ENCODE measurements at regions not wholly inside any gene's neighbourhood (a gene's known extent, or its start where the extent isn't known, plus 50 kb on each side); places are given as distances from the start of the nearest gene placed in this dataset.

DNA sequence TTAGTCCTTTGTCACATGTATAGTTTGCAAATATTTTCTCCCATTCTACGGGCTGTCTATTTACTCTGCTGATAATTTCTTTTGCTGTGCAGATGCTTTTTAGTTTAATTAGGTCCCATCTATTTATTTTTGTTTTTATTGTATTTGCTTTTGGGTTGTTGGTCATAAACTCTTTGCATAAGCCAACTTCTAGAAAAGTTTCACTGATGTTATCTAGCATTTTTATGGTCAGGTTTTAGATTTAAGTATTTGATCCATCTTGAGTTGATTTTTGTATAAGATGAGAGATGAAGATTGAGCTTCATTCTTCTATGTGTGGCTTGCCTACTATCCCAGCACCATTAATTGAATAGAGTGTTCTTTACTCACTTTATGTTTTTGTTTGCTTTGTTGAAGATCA, 1008.4 kb upstream of the ATXN7L3B start:
- Histone ChIP-seq H3K27ac (ENCODE audit: low read depth, low read length) (no peak overlapping the region), H3K4me3 (ENCODE audit: low read length) (no peak overlapping the region), H3K27me3 (ENCODE audit: control insufficient read depth, low read length) (no peaks in the 10 kb centered on the region), H3F3A (ENCODE audit: control insufficient read depth, insufficient read depth) (no peaks in the 10 kb centered on the region), H3K9me3 (ENCODE audit: control insufficient read depth, insufficient read depth, low read length) (no peaks in the 10 kb centered on the region), H3K4me2 (ENCODE audit: low read length) (no peak overlapping the region), H3K9me2 (replicated peaks; ENCODE audit: control insufficient read depth, low read length) (no peaks in the 10 kb centered on the region), H3K79me2 (ENCODE audit: control insufficient read depth, low read length) (no peaks in the 10 kb centered on the region), H4K20me1 (ENCODE audit: control insufficient read depth, insufficient read depth, low read depth, low read length) (no peaks in the 10 kb centered on the region), H3K36me3 (ENCODE audit: control insufficient read depth, low read length) (no peaks in the 10 kb centered on the region), H3K4me1 (ENCODE audit: control insufficient read depth, low read length) (no peaks in the 10 kb centered on the region)
- TF ChIP-seq EZH2phosphoT487 (IDR thresholded peaks at IDR 0.05; ENCODE audit: borderline replicate concordance, low read length) = no peak
- TF ChIP-seq, protein P1, sequence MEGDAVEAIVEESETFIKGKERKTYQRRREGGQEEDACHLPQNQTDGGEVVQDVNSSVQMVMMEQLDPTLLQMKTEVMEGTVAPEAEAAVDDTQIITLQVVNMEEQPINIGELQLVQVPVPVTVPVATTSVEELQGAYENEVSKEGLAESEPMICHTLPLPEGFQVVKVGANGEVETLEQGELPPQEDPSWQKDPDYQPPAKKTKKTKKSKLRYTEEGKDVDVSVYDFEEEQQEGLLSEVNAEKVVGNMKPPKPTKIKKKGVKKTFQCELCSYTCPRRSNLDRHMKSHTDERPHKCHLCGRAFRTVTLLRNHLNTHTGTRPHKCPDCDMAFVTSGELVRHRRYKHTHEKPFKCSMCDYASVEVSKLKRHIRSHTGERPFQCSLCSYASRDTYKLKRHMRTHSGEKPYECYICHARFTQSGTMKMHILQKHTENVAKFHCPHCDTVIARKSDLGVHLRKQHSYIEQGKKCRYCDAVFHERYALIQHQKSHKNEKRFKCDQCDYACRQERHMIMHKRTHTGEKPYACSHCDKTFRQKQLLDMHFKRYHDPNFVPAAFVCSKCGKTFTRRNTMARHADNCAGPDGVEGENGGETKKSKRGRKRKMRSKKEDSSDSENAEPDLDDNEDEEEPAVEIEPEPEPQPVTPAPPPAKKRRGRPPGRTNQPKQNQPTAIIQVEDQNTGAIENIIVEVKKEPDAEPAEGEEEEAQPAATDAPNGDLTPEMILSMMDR (IDR thresholded peaks at IDR 0.05; ENCODE audit: low read depth, low read length, poor library complexity, severe bottlenecking) = no peak

DNA sequence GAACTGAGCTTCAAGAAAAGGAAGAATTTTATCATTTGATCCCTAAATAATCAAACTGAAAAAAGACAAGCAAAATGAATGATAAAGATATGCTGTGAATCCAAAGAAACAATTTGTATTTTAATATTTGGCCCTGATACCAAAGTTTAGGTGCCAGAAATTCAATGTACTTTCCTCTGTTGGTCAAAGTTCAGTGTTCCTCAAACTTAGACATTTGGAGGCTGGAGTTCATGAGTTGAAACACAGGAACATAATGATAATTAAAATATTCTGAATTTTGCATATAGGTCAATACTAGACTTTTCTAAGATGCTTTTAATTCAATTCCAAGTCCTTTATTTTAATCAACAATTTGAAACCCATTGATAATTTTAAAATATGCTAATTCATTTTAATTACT, 1007.7 kb upstream of the ATXN7L3B start:
- Histone ChIP-seq H3K9me2 (replicated peaks; ENCODE audit: control insufficient read depth, low read length) (no peaks in the 10 kb centered on the region), H4K20me1 (ENCODE audit: control insufficient read depth, insufficient read depth, low read depth, low read length) (no peaks in the 10 kb centered on the region), H3K4me3 (ENCODE audit: low read length) (no peak overlapping the region), H3K27me3 (ENCODE audit: control insufficient read depth, low read length) (no peaks in the 10 kb centered on the region), H3K4me1 (ENCODE audit: control insufficient read depth, low read length) (no peaks in the 10 kb centered on the region), H3K9me3 (ENCODE audit: control insufficient read depth, insufficient read depth, low read length) (no peaks in the 10 kb centered on the region), H3K79me2 (ENCODE audit: control insufficient read depth, low read length) (no peaks in the 10 kb centered on the region), H3F3A (ENCODE audit: control insufficient read depth, insufficient read depth) (no peaks in the 10 kb centered on the region), H3K36me3 (ENCODE audit: control insufficient read depth, low read length) (no peaks in the 10 kb centered on the region), H3K4me2 (ENCODE audit: low read length) (no peak overlapping the region), H3K27ac (ENCODE audit: low read depth, low read length) (no peak overlapping the region)
- TF ChIP-seq, protein P1 (IDR thresholded peaks at IDR 0.05; ENCODE audit: low read depth, low read length, poor library complexity, severe bottlenecking) = no peak
- TF ChIP-seq EZH2phosphoT487 (IDR thresholded peaks at IDR 0.05; ENCODE audit: borderline replicate concordance, low read length) = no peak

DNA sequence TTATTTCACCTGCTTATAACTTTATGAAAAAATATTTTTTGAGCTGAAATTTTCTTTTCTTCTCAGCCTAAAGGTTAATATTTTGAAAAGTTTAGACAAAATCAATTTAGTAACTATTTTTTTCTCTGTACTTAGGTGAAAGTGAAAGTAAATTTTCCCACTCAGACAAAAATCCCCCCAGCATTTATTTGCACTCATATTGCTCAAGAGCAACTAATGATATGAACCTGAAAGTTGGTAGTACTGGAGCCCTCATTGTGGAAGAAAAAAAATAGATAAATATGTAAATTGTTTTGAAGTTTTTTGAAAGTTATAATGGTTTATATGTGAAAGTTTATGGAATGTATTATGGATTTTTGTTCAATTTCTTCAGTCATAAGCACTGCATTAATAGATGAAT, 1005.9 kb upstream of the ATXN7L3B start:
- Histone ChIP-seq H3K27me3 (ENCODE audit: control insufficient read depth, low read length) (no peaks in the 10 kb centered on the region), H3K79me2 (ENCODE audit: control insufficient read depth, low read length) (no peaks in the 10 kb centered on the region), H3K4me3 (ENCODE audit: low read length) (no peak overlapping the region), H3K4me2 (ENCODE audit: low read length) (no peak overlapping the region), H3K27ac (ENCODE audit: low read depth, low read length) (no peak overlapping the region), H3F3A (ENCODE audit: control insufficient read depth, insufficient read depth) (no peaks in the 10 kb centered on the region), H3K4me1 (ENCODE audit: control insufficient read depth, low read length) (no peaks in the 10 kb centered on the region), H3K9me3 (ENCODE audit: control insufficient read depth, insufficient read depth, low read length) (no peaks in the 10 kb centered on the region), H4K20me1 (ENCODE audit: control insufficient read depth, insufficient read depth, low read depth, low read length) (no peaks in the 10 kb centered on the region), H3K9me2 (replicated peaks; ENCODE audit: control insufficient read depth, low read length) (no peaks in the 10 kb centered on the region), H3K36me3 (ENCODE audit: control insufficient read depth, low read length) (no peaks in the 10 kb centered on the region)
- TF ChIP-seq EZH2phosphoT487 (IDR thresholded peaks at IDR 0.05; ENCODE audit: borderline replicate concordance, low read length) = no peak
- TF ChIP-seq, protein P1 (IDR thresholded peaks at IDR 0.05; ENCODE audit: low read depth, low read length, poor library complexity, severe bottlenecking) = no peak

DNA sequence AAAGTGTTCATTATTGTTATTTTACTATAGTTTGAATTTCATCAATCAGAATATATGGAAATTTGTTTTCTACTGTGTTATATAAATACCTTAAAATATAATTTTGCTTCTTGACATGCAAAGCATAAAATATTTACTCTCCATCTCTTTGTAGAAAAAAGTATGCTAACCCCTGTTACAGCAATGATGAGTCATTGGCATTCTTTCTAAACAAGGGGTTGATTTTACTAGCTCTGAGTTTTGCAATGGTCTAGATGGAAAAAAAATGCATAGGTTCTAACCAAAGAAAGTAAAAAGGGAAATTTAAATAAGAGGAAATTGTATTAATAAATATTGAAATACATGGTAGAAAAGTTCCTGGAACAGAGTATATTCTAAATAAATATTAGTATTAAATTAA, 990.2 kb upstream of the ATXN7L3B start:
- no peaks in the 10 kb centered on the region for H3K9me2 ChIP-seq (replicated peaks; ENCODE audit: control insufficient read depth, low read length)
- no peaks in the 10 kb centered on the region for H3K27me3 ChIP-seq (ENCODE audit: control insufficient read depth, low read length)
- TF ChIP-seq, protein P1 (IDR thresholded peaks at IDR 0.05; ENCODE audit: low read depth, low read length, poor library complexity, severe bottlenecking) = no peak
- no peak for TF ChIP-seq EZH2phosphoT487 (IDR thresholded peaks at IDR 0.05; ENCODE audit: borderline replicate concordance, low read length)
- no peaks in the 10 kb centered on the region for H3K4me1 ChIP-seq (ENCODE audit: control insufficient read depth, low read length)
- no peaks in the 10 kb centered on the region for H3K36me3 ChIP-seq (ENCODE audit: control insufficient read depth, low read length)
- no peak overlapping the region for H3K4me3 ChIP-seq (ENCODE audit: low read length)
- H4K20me1 ChIP-seq (ENCODE audit: control insufficient read depth, insufficient read depth, low read depth, low read length) = no peaks in the 10 kb centered on the region
- no peaks in the 10 kb centered on the region for H3K9me3 ChIP-seq (ENCODE audit: control insufficient read depth, insufficient read depth, low read length)
- no peak overlapping the region for H3K27ac ChIP-seq (ENCODE audit: low read depth, low read length)
- no peaks in the 10 kb centered on the region for H3F3A ChIP-seq (ENCODE audit: control insufficient read depth, insufficient read depth)
- H3K79me2 ChIP-seq (ENCODE audit: control insufficient read depth, low read length) = no peaks in the 10 kb centered on the region
- H3K4me2 ChIP-seq (ENCODE audit: low read length) = no peak overlapping the region

Measured in DOHH2 (cell line).